ENCODE measurements at regions not wholly inside any gene's neighbourhood (a gene's known extent, or its start where the extent isn't known, plus 50 kb on each side); places are given as distances from the start of the nearest gene placed in this dataset.

DNA sequence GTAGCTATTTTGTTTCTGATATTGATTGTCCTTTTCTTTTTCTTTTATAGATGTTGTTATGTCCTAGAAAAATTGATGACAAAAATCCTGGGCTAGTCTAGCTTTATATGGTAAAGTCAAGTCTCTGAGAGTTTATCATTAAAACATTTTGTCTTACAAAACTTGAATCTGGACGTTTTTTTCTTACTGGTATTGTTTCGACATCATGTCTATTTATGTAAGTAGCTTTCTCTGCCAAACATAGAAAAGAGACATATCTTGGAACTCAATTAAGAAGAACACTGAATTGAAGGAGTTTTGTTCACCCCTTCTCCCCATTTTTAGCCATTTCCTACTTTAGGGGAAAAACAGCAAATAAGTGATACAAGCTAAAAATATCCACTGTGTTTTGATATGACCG, 151.5 kb downstream of the ISOC1 start:
- no peak for TF ChIP-seq POLR2A (IDR thresholded peaks at IDR 0.05)
- TF ChIP-seq, protein P1, sequence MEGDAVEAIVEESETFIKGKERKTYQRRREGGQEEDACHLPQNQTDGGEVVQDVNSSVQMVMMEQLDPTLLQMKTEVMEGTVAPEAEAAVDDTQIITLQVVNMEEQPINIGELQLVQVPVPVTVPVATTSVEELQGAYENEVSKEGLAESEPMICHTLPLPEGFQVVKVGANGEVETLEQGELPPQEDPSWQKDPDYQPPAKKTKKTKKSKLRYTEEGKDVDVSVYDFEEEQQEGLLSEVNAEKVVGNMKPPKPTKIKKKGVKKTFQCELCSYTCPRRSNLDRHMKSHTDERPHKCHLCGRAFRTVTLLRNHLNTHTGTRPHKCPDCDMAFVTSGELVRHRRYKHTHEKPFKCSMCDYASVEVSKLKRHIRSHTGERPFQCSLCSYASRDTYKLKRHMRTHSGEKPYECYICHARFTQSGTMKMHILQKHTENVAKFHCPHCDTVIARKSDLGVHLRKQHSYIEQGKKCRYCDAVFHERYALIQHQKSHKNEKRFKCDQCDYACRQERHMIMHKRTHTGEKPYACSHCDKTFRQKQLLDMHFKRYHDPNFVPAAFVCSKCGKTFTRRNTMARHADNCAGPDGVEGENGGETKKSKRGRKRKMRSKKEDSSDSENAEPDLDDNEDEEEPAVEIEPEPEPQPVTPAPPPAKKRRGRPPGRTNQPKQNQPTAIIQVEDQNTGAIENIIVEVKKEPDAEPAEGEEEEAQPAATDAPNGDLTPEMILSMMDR (IDR thresholded peaks at IDR 0.05): no peak
